HepG2 (cell line): ENCODE measurements at regions not wholly inside any gene's neighbourhood (a gene's known extent, or its start where the extent isn't known, plus 50 kb on each side); places are given as distances from the start of the nearest gene placed in this dataset.
"Not testable (repeated sequence)": the region's sequence is repeated elsewhere in the genome, so short reads cannot be mapped to it uniquely, and the experiment has no call there.

Source experiments
- ATAC-seq: fragments of 200-7000 bp; cut with Tn5 transposase; 3 replicates; pipeline ENCODE4 v1.9.1; 2020; ENCODE audit warnings: mild to moderate bottlenecking, moderate library complexity
- BruUV-seq: library from RNA; stranded (reverse); fragments of 400-500 nt; replicated peaks from 2 replicates; lab custom pipeline; 2021; lab: Mats Ljungman, UMichigan
- CTCF ChIA-PET: fragments of 300-600 bp; formaldehyde crosslinking; extraction: SDS; loops from one replicate; lab custom pipeline; 2021; ENCODE audit warnings: low total read pairs, inconsistent platforms, low intra/inter-chr PET ratio; lab: Yijun Ruan, JAX
- POLR2A ChIA-PET: fragments of 350-600 bp; sonication (Branson Sonifier 250); formaldehyde crosslinking; loops from one replicate; lab custom pipeline; 2020; ENCODE audit warnings: antibody characterized with exemption, inconsistent platforms; lab: Yijun Ruan, JAX
- DNase-seq: peaks from one replicate; pipeline ENCODE4 v3.0.0-alpha.2; 2015; ENCODE audit warnings: low spot score
- FAIRE-seq: peaks from 3 replicates; lab custom pipeline; 2011; peaks lifted over from hg19 to GRCh38; lab: Jason Lieb, UNC
- H2AFZ ChIP-seq: one replicate; pipeline ENCODE4 v1.6.1; 2011; ENCODE audit warnings: low read length, inconsistent platforms
- H3K27ac ChIP-seq: fragments of 300-600 bp; 3 replicates; pipeline ENCODE4 v1.8.0; 2011; ENCODE audit warnings: mixed run types, mild to moderate bottlenecking, mixed read lengths, low read length, inconsistent platforms; ENCODE audit not compliant: insufficient read depth; ENCODE audit errors: extremely low read length
- H3K27me3 ChIP-seq, 2 experiments: fragments of 200-600 bp in 1 of 2; 2 replicates in 1 of 2; 3 replicates in 1 of 2; pipeline versions ENCODE4 v1.6.0 to v1.8.0; 2011; ENCODE audit warnings: low read length in 2 of 2, mild to moderate bottlenecking in 2 of 2, moderate library complexity in 2 of 2, inconsistent platforms in 1 of 2; ENCODE audit not compliant: insufficient read depth in 2 of 2, control insufficient read depth in 1 of 2
- H3K36me3 ChIP-seq, 2 experiments: fragments of 200-600 bp in 1 of 2; replicated peaks in 1 of 2; 2 replicates in 1 of 2; 3 replicates in 1 of 2; pipeline versions ENCODE4 v1.5.1 to v1.8.0; 2011; ENCODE audit warnings: low read length in 2 of 2, inconsistent platforms in 1 of 2; ENCODE audit not compliant: insufficient read depth in 2 of 2, control insufficient read depth in 1 of 2
- H3K4me1 ChIP-seq: 2 replicates; pipeline ENCODE4 v1.5.1; 2012; ENCODE audit warnings: low read length, inconsistent platforms; ENCODE audit not compliant: insufficient read depth
- H3K4me2 ChIP-seq: 2 replicates; pipeline ENCODE4 v1.6.0; 2011; ENCODE audit warnings: low read depth, low read length, inconsistent platforms
- H3K4me3 ChIP-seq, 3 experiments: fragments of 200-600 bp in 1 of 3; sonication (generic), shearing (Covaris generic) in 1 of 3; replicated peaks in 1 of 3; 2 replicates each; pipeline ENCODE4 v1.5.1; 2011 to 2016; ENCODE audit warnings: low read length in 3 of 3, inconsistent platforms in 2 of 3, low read depth in 2 of 3, mild to moderate bottlenecking in 2 of 3, control low read depth in 1 of 3, mixed read lengths in 1 of 3; ENCODE audit not compliant: insufficient read depth in 1 of 3
- H3K79me2 ChIP-seq: one replicate; pipeline ENCODE4 v1.6.1; 2011; ENCODE audit warnings: low read length, inconsistent platforms; ENCODE audit not compliant: insufficient read depth
- H3K9ac ChIP-seq: 2 replicates; pipeline ENCODE4 v1.6.0; 2011; ENCODE audit warnings: mild to moderate bottlenecking, low read depth, low read length, inconsistent platforms; ENCODE audit not compliant: insufficient read depth
- H3K9me3 ChIP-seq: 2 replicates; pipeline ENCODE4 v1.5.1; 2012; ENCODE audit warnings: mild to moderate bottlenecking, low read length
- H4K20me1 ChIP-seq: 2 replicates; pipeline ENCODE4 v1.6.0; 2011; ENCODE audit warnings: inconsistent platforms, mild to moderate bottlenecking, low read length, moderate library complexity; ENCODE audit not compliant: insufficient read depth
- ETV5 ChIP-seq: IDR thresholded peaks from 2 replicates; pipeline ENCODE4 v1.6.1; 2018; ENCODE audit warnings: missing biosample characterization, missing genetic modification reagents, inconsistent platforms, borderline replicate concordance
- FOXA1 ChIP-seq, 2 experiments: fragments of 450-650 bp in 1 of 2; sonication (generic) in 1 of 2; formaldehyde crosslinking in 1 of 2; IDR thresholded peaks; 2 replicates each; pipeline versions ENCODE4 v1.4.0 to v1.6.1; 2016 to 2020; ENCODE audit warnings: missing genetic modification reagents in 1 of 2
- FOXA3 ChIP-seq: IDR thresholded peaks from 2 replicates; pipeline ENCODE4 v1.6.1; 2016; ENCODE audit warnings: missing genetic modification reagents, missing compliant biosample characterization
- GABPB1 ChIP-seq: IDR thresholded peaks from 2 replicates; pipeline ENCODE4 v1.6.1; 2016; ENCODE audit warnings: mild to moderate bottlenecking, missing genetic modification reagents, moderate library complexity, missing compliant biosample characterization
- WGBS: methylation state at CpG from one replicate; pipeline ENCODE4 v1.1.6; 2017; ENCODE audit warnings: low lambda C conversion rate; 5-methylcytosine and 5-hydroxymethylcytosine counted together
- in situ Hi-C: cut with HindIII; loops from 2 replicates; pipeline ENCODE4 v1.10.0; 2017; ENCODE audit warnings: low pct_unique_long_range_greater_than_20kb; ENCODE audit not compliant: extremely low pct_ligation_motif_present
- intact Hi-C: fragments of 100-400 bp; cut with micrococcal nuclease; formaldehyde crosslinking; loops from one replicate; pipeline ENCODE4 v1.10.0; 2022; ENCODE audit not compliant: unreplicated experiment
- TF ChIP-seq, protein P1 (sequence below): sonication (generic); formaldehyde crosslinking; IDR thresholded peaks from 2 replicates; pipeline ENCODE4 v1.4.0; 2020; ENCODE audit warnings: missing genetic modification reagents, borderline replicate concordance

DNA sequence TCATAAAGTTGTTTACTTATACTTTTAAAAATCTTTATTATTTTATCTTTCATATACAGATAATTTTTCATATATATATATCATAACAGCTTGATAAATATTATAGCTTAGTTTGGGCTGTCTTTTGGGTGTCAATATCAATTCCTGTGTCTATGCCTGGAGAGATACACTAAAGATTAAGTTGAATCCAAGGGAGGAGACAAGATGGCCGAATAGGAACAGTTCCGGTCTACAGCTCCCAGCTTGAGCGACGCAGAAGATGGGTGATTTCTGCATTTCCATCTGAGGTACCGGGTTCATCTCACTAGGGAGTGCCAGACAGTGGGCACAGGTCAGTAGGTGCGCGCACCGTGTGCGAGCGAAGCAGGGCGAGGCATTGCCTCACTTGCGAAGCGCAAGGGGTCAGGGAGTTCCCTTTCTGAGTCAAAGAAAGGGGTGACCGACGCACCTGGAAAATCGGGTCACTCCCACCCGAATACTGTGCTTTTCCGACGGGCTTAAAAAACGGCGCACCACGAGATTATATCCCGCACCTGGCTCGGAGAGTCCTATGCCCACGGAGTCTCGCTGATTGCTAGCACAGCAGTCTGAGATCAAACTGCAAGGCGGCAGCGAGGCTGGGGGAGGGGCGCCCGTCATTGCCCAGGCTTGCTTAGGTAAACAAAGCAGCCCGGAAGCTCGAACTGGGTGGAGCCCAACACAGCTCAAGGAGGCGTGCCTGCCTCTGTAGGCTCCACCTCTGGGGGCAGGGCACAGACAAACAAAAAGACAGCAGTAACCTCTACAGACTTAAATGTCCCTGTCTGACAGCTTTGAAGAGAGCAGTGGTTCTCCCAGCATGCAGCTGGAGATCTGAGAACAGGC is 388.8 kb upstream of the FAR2 start:
- ATAC-seq; H3K36me3 ChIP-seq; H3K27me3 ChIP-seq; in situ Hi-C loops; H3K4me2 ChIP-seq; H3K9ac ChIP-seq; FAIRE-seq; H4K20me1 ChIP-seq; POLR2A ChIA-PET; H3K27ac ChIP-seq; H3K79me2 ChIP-seq; DNase-seq; intact Hi-C loops; H3K4me1 ChIP-seq; BruUV-seq; CTCF ChIA-PET; H2AFZ ChIP-seq; H3K4me3 ChIP-seq; TF ChIP-seq FOXA1 (IDR thresholded peaks at IDR 0.05): not testable (repeated sequence)
- peaks cover 19% of the 10 kb centered on the region; the same call in 1 of the 2 replicates for H3K9me3 ChIP-seq
- peak; percentile 43; the same call in 1 of the 2 replicates for TF ChIP-seq FOXA3 (CRISPR knock-in tag)
- TF ChIP-seq, protein P1, sequence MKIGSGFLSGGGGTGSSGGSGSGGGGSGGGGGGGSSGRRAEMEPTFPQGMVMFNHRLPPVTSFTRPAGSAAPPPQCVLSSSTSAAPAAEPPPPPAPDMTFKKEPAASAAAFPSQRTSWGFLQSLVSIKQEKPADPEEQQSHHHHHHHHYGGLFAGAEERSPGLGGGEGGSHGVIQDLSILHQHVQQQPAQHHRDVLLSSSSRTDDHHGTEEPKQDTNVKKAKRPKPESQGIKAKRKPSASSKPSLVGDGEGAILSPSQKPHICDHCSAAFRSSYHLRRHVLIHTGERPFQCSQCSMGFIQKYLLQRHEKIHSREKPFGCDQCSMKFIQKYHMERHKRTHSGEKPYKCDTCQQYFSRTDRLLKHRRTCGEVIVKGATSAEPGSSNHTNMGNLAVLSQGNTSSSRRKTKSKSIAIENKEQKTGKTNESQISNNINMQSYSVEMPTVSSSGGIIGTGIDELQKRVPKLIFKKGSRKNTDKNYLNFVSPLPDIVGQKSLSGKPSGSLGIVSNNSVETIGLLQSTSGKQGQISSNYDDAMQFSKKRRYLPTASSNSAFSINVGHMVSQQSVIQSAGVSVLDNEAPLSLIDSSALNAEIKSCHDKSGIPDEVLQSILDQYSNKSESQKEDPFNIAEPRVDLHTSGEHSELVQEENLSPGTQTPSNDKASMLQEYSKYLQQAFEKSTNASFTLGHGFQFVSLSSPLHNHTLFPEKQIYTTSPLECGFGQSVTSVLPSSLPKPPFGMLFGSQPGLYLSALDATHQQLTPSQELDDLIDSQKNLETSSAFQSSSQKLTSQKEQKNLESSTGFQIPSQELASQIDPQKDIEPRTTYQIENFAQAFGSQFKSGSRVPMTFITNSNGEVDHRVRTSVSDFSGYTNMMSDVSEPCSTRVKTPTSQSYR (CRISPR knock-in tag) = peak; percentile 70; the same call in 1 of the 2 replicates
- TF ChIP-seq ETV5 (CRISPR knock-in tag) = peak; percentile 28; the same call in 1 of the 2 replicates
- TF ChIP-seq GABPB1 = peak; percentile 60
- TF ChIP-seq FOXA1 (CRISPR knock-in tag; IDR thresholded peaks at IDR 0.05) = peak; percentile 56
- WGBS = 59% methylated on average over 26 of the region's 33 CpGs

DNA sequence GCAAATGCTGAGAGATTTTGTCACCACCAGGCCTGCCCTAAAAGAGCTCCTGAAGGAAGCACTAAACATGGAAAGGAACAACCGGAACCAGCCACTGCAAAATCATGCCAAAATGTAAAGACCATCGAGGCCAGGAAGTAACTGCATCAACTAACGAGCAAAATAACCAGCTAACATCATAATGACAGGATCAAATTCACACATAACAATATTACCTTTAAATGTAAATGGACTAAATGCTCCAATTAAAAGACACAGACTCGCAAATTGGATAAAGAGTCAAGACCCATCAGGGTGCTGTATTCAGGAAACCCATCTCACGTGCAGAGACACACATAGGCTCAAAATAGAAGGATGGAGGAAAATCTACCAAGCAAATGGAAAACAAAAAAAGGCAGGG is 387.2 kb upstream of the FAR2 start:
- CTCF ChIA-PET, H2AFZ ChIP-seq, in situ Hi-C loops, H4K20me1 ChIP-seq, FAIRE-seq, BruUV-seq, H3K9me3 ChIP-seq, ATAC-seq, H3K4me3 ChIP-seq, H3K4me2 ChIP-seq, H3K4me1 ChIP-seq, intact Hi-C loops, POLR2A ChIA-PET, H3K27me3 ChIP-seq, H3K9ac ChIP-seq, H3K36me3 ChIP-seq, H3K79me2 ChIP-seq, H3K27ac ChIP-seq, DNase-seq: not testable (repeated sequence)
- WGBS = 0% methylated on average over 5 of the region's 5 CpGs
